Activated T-cell treated with anti-CD3 and anti-CD28 coated beads, Interleukin-2, amount 50 U/mL, for 72 hours (primary cell): ENCODE measurements at regions not wholly inside any gene's neighbourhood (a gene's known extent, or its start where the extent isn't known, plus 50 kb on each side); places are given as distances from the start of the nearest gene placed in this dataset.
"Not testable (repeated sequence)": the region's sequence is repeated elsewhere in the genome, so short reads cannot be mapped to it uniquely, and the experiment has no call there.

Source experiments
- ATAC-seq, 2 donors: fragments of 150-1000 bp; cut with Tn5 transposase; replicated peaks in 1 of 2; 2 replicates each; pipeline ENCODE4 v1.10.0; 2021; ENCODE audit warnings: moderate library complexity in 2 of 2, mild to moderate bottlenecking in 1 of 2
- DNase-seq, 2 donors: peaks; one replicate each; pipeline ENCODE4 v3.0.0; 2021 to 2022; ENCODE audit warnings: mixed read lengths in 1 of 2
- H3K27ac Mint-ChIP-seq: one replicate; pipeline ENCODE4 v1.8.0; 2022; ENCODE audit warnings: mild to moderate bottlenecking, moderate library complexity, mixed read lengths
- H3K27me3 Mint-ChIP-seq: one replicate; pipeline ENCODE4 v1.8.0; 2022; ENCODE audit warnings: low read depth, mixed read lengths
- H3K36me3 Mint-ChIP-seq, 2 donors: one replicate each; pipeline ENCODE4 v1.8.0; 2022; ENCODE audit warnings: mixed read lengths in 2 of 2, mild to moderate bottlenecking in 1 of 2; ENCODE audit not compliant: insufficient read depth in 2 of 2
- H3K4me1 Mint-ChIP-seq: one replicate; pipeline ENCODE4 v1.8.0; 2022; ENCODE audit warnings: low read depth, mixed read lengths
- H3K4me3 Mint-ChIP-seq, 2 donors: one replicate each; pipeline ENCODE4 v1.8.0; 2022; ENCODE audit warnings: mild to moderate bottlenecking in 2 of 2, mixed read lengths in 2 of 2, moderate library complexity in 2 of 2
- H3K9me3 Mint-ChIP-seq, 2 donors: one replicate each; pipeline ENCODE4 v1.8.0; 2022; ENCODE audit warnings: mixed read lengths in 2 of 2

- Mint-ChIP-seq H3K27ac (no peak overlapping the region), H3K27me3 (peaks cover 6% of the 10 kb centered on the region), H3K4me1 (no peaks in the 10 kb centered on the region), H3K9me3 (peaks cover 2 to 3% of the 10 kb centered on the region in 2 donors), H3K4me3 (no peak overlapping the region), H3K36me3 (no peaks in the 10 kb centered on the region)
- ATAC-seq: no peak
- no peak for DNase-seq
Observed at GRCh38 chr5:20832204-20833080, 844.4 kb upstream of the CDH18 start.

GRCh38 chr5:20825951-20826350, 838.0 kb upstream of the CDH18 start:
- not testable (repeated sequence) for H3K27me3 Mint-ChIP-seq, H3K27ac Mint-ChIP-seq, H3K9me3 Mint-ChIP-seq

GRCh38 chr5:20797216-20797615, 809.2 kb upstream of the CDH18 start:
- not testable (repeated sequence) for H3K36me3 Mint-ChIP-seq, H3K27me3 Mint-ChIP-seq, H3K4me3 Mint-ChIP-seq, ATAC-seq, H3K4me1 Mint-ChIP-seq, H3K27ac Mint-ChIP-seq, DNase-seq
- peaks cover 3 to 13% of the 10 kb centered on the region in 2 donors for H3K9me3 Mint-ChIP-seq

More at GRCh38 chr5:20825951-20826350, 838.0 kb upstream of the CDH18 start:
- not testable (repeated sequence) for H3K36me3 Mint-ChIP-seq, H3K4me3 Mint-ChIP-seq, ATAC-seq, DNase-seq, H3K4me1 Mint-ChIP-seq

GRCh38 chr5:20784755-20785154, 796.8 kb upstream of the CDH18 start:
- DNase-seq, H3K9me3 Mint-ChIP-seq, H3K27ac Mint-ChIP-seq, ATAC-seq, H3K4me1 Mint-ChIP-seq, H3K27me3 Mint-ChIP-seq, H3K36me3 Mint-ChIP-seq, H3K4me3 Mint-ChIP-seq: not testable (repeated sequence)

GRCh38 chr5:20783484-20783883, 795.5 kb upstream of the CDH18 start:
- not testable (repeated sequence) for H3K27ac Mint-ChIP-seq, H3K27me3 Mint-ChIP-seq, DNase-seq, H3K36me3 Mint-ChIP-seq, H3K9me3 Mint-ChIP-seq, H3K4me3 Mint-ChIP-seq, ATAC-seq, H3K4me1 Mint-ChIP-seq

- H3K36me3 Mint-ChIP-seq, H3K4me1 Mint-ChIP-seq, ATAC-seq, H3K9me3 Mint-ChIP-seq, DNase-seq, H3K27me3 Mint-ChIP-seq, H3K4me3 Mint-ChIP-seq, H3K27ac Mint-ChIP-seq: not testable (repeated sequence)
Observed at GRCh38 chr5:20771338-20771737, 783.3 kb upstream of the CDH18 start.

- not testable (repeated sequence) for H3K4me3 Mint-ChIP-seq, H3K4me1 Mint-ChIP-seq, H3K27me3 Mint-ChIP-seq, H3K9me3 Mint-ChIP-seq, DNase-seq, H3K27ac Mint-ChIP-seq, H3K36me3 Mint-ChIP-seq, ATAC-seq
Observed at GRCh38 chr5:20765074-20765473, 777.1 kb upstream of the CDH18 start.

GRCh38 chr5:20759459-20759858, 771.5 kb upstream of the CDH18 start:
- H3K4me1 Mint-ChIP-seq, H3K4me3 Mint-ChIP-seq, H3K27me3 Mint-ChIP-seq, H3K9me3 Mint-ChIP-seq, H3K36me3 Mint-ChIP-seq, H3K27ac Mint-ChIP-seq, ATAC-seq, DNase-seq: not testable (repeated sequence)

- H3K4me3 Mint-ChIP-seq, H3K4me1 Mint-ChIP-seq, H3K36me3 Mint-ChIP-seq, H3K9me3 Mint-ChIP-seq, H3K27me3 Mint-ChIP-seq, DNase-seq, ATAC-seq, H3K27ac Mint-ChIP-seq: not testable (repeated sequence)
Observed at GRCh38 chr5:20752179-20752578, 764.2 kb upstream of the CDH18 start.

GRCh38 chr5:20735715-20736114, 747.7 kb upstream of the CDH18 start:
- H3K4me1 Mint-ChIP-seq, H3K4me3 Mint-ChIP-seq, H3K9me3 Mint-ChIP-seq, H3K27ac Mint-ChIP-seq, DNase-seq, H3K27me3 Mint-ChIP-seq, ATAC-seq, H3K36me3 Mint-ChIP-seq: not testable (repeated sequence)

- H3K27ac Mint-ChIP-seq, ATAC-seq, H3K4me1 Mint-ChIP-seq, H3K4me3 Mint-ChIP-seq, H3K36me3 Mint-ChIP-seq, H3K27me3 Mint-ChIP-seq, DNase-seq, H3K9me3 Mint-ChIP-seq: not testable (repeated sequence)
Observed at GRCh38 chr5:20732223-20732622, 744.2 kb upstream of the CDH18 start.

GRCh38 chr5:20721286-20721685, 733.3 kb upstream of the CDH18 start:
- H3K9me3 Mint-ChIP-seq, H3K4me3 Mint-ChIP-seq, H3K27ac Mint-ChIP-seq, ATAC-seq, H3K4me1 Mint-ChIP-seq, DNase-seq, H3K27me3 Mint-ChIP-seq, H3K36me3 Mint-ChIP-seq: not testable (repeated sequence)

- not testable (repeated sequence) for H3K36me3 Mint-ChIP-seq, DNase-seq, H3K9me3 Mint-ChIP-seq, H3K4me1 Mint-ChIP-seq, ATAC-seq, H3K27ac Mint-ChIP-seq, H3K4me3 Mint-ChIP-seq, H3K27me3 Mint-ChIP-seq
Observed at GRCh38 chr5:20711520-20712155, 723.6 kb upstream of the CDH18 start.
